WTC11 (cell line): ENCODE measurements at regions not wholly inside any gene's neighbourhood (a gene's known extent, or its start where the extent isn't known, plus 50 kb on each side); places are given as distances from the start of the nearest gene placed in this dataset.

ENCODE experiments used
- ATAC-seq: fragments of 200-7000 bp; cut with Tn5 transposase; 2 replicates; pipeline ENCODE4 v1.10.0; 2021; ENCODE audit warnings: mild to moderate bottlenecking, moderate library complexity
- CTCF ChIA-PET: fragments of 300-600 bp; sonication (Branson Sonifier 250); formaldehyde crosslinking; loops from one replicate; lab custom pipeline; 2021; ENCODE audit warnings: antibody characterized with exemption; lab: Charles Lee
- POLR2A ChIA-PET: fragments of 350-600 bp; sonication (Branson Sonifier 250); formaldehyde crosslinking; loops from one replicate; lab custom pipeline; 2021; ENCODE audit warnings: antibody characterized with exemption; lab: Charles Lee
- DNase-seq: peaks from one replicate; pipeline ENCODE4 v3.0.0; 2021; ENCODE audit warnings: low spot score
- H3K27ac Mint-ChIP-seq: 2 replicates; pipeline ENCODE4 v1.8.0; 2021; ENCODE audit warnings: mixed read lengths
- H3K27me3 Mint-ChIP-seq: 2 replicates; pipeline ENCODE4 v1.8.0; 2021; ENCODE audit warnings: low read depth, mild to moderate bottlenecking, moderate library complexity, mixed read lengths
- H3K36me3 Mint-ChIP-seq: 2 replicates; pipeline ENCODE4 v1.8.0; 2021; ENCODE audit warnings: mixed read lengths
- H3K4me1 Mint-ChIP-seq: 2 replicates; pipeline ENCODE4 v1.8.0; 2022; ENCODE audit warnings: mixed read lengths
- H3K4me3 Mint-ChIP-seq: 2 replicates; pipeline ENCODE4 v1.8.0; 2021; ENCODE audit warnings: mild to moderate bottlenecking, moderate library complexity, mixed read lengths
- H3K9me3 Mint-ChIP-seq: 2 replicates; pipeline ENCODE4 v1.8.0; 2021; ENCODE audit warnings: mixed read lengths
- CBFB ChIP-seq: sonication (generic); formaldehyde crosslinking; IDR thresholded peaks from 2 replicates; pipeline ENCODE4 v1.8.1; 2022; ENCODE audit warnings: mild to moderate bottlenecking, low read depth, missing genetic modification reagents
- E2F1 ChIP-seq: sonication (generic); formaldehyde crosslinking; IDR thresholded peaks from 2 replicates; pipeline ENCODE4 v1.8.0; 2022; ENCODE audit warnings: mild to moderate bottlenecking, missing genetic modification reagents
- EMX1 ChIP-seq: fragments of 250-450 bp; sonication (Bioruptor Pico); IDR thresholded peaks from 2 replicates; pipeline ENCODE4 v1.8.0; 2021; ENCODE audit warnings: mild to moderate bottlenecking
- ETV6 ChIP-seq: sonication (generic); formaldehyde crosslinking; IDR thresholded peaks from 2 replicates; pipeline ENCODE4 v1.8.1; 2022; ENCODE audit warnings: mild to moderate bottlenecking, missing genetic modification reagents
- FOXJ3 ChIP-seq: sonication (generic); formaldehyde crosslinking; IDR thresholded peaks from 2 replicates; pipeline ENCODE4 v1.9.0; 2021; ENCODE audit warnings: missing genetic modification reagents, mild to moderate bottlenecking, borderline replicate concordance
- FOXP4 ChIP-seq: sonication (generic); formaldehyde crosslinking; IDR thresholded peaks from 2 replicates; pipeline ENCODE4 v1.8.0; 2022; ENCODE audit warnings: mild to moderate bottlenecking, missing genetic modification reagents
- HMGA2 ChIP-seq: fragments of 250-450 bp; sonication (Bioruptor Pico); IDR thresholded peaks from 2 replicates; pipeline ENCODE4 v1.4.0; 2021; ENCODE audit warnings: mild to moderate bottlenecking, moderate library complexity
- HMGXB4 ChIP-seq: sonication (generic); formaldehyde crosslinking; IDR thresholded peaks from 2 replicates; pipeline ENCODE4 v1.8.1; 2023; ENCODE audit warnings: mild to moderate bottlenecking, moderate library complexity, missing genetic modification reagents
- IRF1 ChIP-seq: sonication (generic); formaldehyde crosslinking; IDR thresholded peaks from 2 replicates; pipeline ENCODE4 v1.8.0; 2023; ENCODE audit warnings: missing genetic modification reagents
- IRF2 ChIP-seq: sonication (generic); formaldehyde crosslinking; IDR thresholded peaks from 2 replicates; pipeline ENCODE4 v1.8.0; 2022; ENCODE audit warnings: low read depth, missing genetic modification reagents, borderline replicate concordance
- JAZF1 ChIP-seq: fragments of 250-450 bp; sonication (Bioruptor Pico); IDR thresholded peaks from 2 replicates; pipeline ENCODE4 v1.9.0; 2021; ENCODE audit warnings: moderate library complexity, mild to moderate bottlenecking, inconsistent platforms
- KAT7 ChIP-seq: sonication (generic); formaldehyde crosslinking; IDR thresholded peaks from 2 replicates; pipeline ENCODE4 v1.8.1; 2023; ENCODE audit warnings: missing genetic modification reagents, mild to moderate bottlenecking, borderline replicate concordance
- MAX ChIP-seq: sonication (generic); formaldehyde crosslinking; IDR thresholded peaks from 2 replicates; pipeline ENCODE4 v1.8.0; 2022; ENCODE audit warnings: mild to moderate bottlenecking, missing genetic modification reagents
- MYBL2 ChIP-seq: sonication (generic); formaldehyde crosslinking; IDR thresholded peaks from 2 replicates; pipeline ENCODE4 v1.8.1; 2023; ENCODE audit warnings: mild to moderate bottlenecking, moderate library complexity, missing genetic modification reagents
- NFATC4 ChIP-seq: fragments of 250-450 bp; sonication (Bioruptor Pico); IDR thresholded peaks from 2 replicates; pipeline ENCODE4 v1.9.0; 2021; ENCODE audit warnings: mild to moderate bottlenecking
- NR3C1 ChIP-seq: sonication (generic); formaldehyde crosslinking; conservative IDR thresholded peaks from 2 replicates; pipeline ENCODE4 v1.8.1; 2023; ENCODE audit warnings: low read depth, mild to moderate bottlenecking, missing genetic modification reagents
- PREB ChIP-seq: sonication (generic); formaldehyde crosslinking; IDR thresholded peaks from 2 replicates; pipeline ENCODE4 v1.8.1; 2022; ENCODE audit warnings: mild to moderate bottlenecking, missing genetic modification reagents, moderate library complexity, borderline replicate concordance
- PRRX2 ChIP-seq: fragments of 250-450 bp; sonication (Bioruptor Pico); IDR thresholded peaks from 2 replicates; pipeline ENCODE4 v1.8.0; 2021; ENCODE audit warnings: mild to moderate bottlenecking
- RORB ChIP-seq: fragments of 250-450 bp; sonication (Bioruptor Pico); IDR thresholded peaks from 2 replicates; pipeline ENCODE4 v1.9.0; 2021; ENCODE audit warnings: mild to moderate bottlenecking
- SMAD3 ChIP-seq: sonication (generic); formaldehyde crosslinking; IDR thresholded peaks from 2 replicates; pipeline ENCODE4 v1.8.0; 2022; ENCODE audit warnings: missing genetic modification reagents, mild to moderate bottlenecking, borderline replicate concordance
- SP1 ChIP-seq: sonication (generic); formaldehyde crosslinking; conservative IDR thresholded peaks from 2 replicates; pipeline ENCODE4 v1.8.1; 2022; ENCODE audit warnings: missing genetic modification reagents
- ZNF121 ChIP-seq: sonication (generic); formaldehyde crosslinking; IDR thresholded peaks from 2 replicates; pipeline ENCODE4 v1.8.0; 2023; ENCODE audit warnings: missing genetic modification reagents
- ZNF232 ChIP-seq: sonication (generic); formaldehyde crosslinking; IDR thresholded peaks from 2 replicates; pipeline ENCODE4 v1.8.0; 2022; ENCODE audit warnings: mild to moderate bottlenecking, missing genetic modification reagents
- ZNF423 ChIP-seq: fragments of 250-450 bp; sonication (Bioruptor Pico); IDR thresholded peaks from 2 replicates; pipeline ENCODE4 v2.1.2; 2022; ENCODE audit warnings: mild to moderate bottlenecking, moderate library complexity
- ZNF671 ChIP-seq: fragments of 250-450 bp; sonication (Bioruptor Pico); IDR thresholded peaks from 2 replicates; pipeline ENCODE4 v1.8.0; 2021; ENCODE audit warnings: mild to moderate bottlenecking
- TF ChIP-seq, protein P1 (sequence below): sonication (generic); formaldehyde crosslinking; IDR thresholded peaks from 2 replicates; pipeline ENCODE4 v1.8.1; 2022; ENCODE audit warnings: mild to moderate bottlenecking, moderate library complexity, missing genetic modification reagents
- TF ChIP-seq, protein P2 (sequence below): sonication (generic); formaldehyde crosslinking; IDR thresholded peaks from 2 replicates; pipeline ENCODE4 v1.8.0; 2022; ENCODE audit warnings: mild to moderate bottlenecking, missing genetic modification reagents
- TF ChIP-seq, protein P3 (sequence below): fragments of 250-450 bp; sonication (Bioruptor Pico); IDR thresholded peaks from 2 replicates; pipeline ENCODE4 v1.9.0; 2021; ENCODE audit warnings: mild to moderate bottlenecking

- TF ChIP-seq MAX (CRISPR knock-in tag) (no peak), ZNF232 (CRISPR knock-in tag) (no peak), FOXJ3 (CRISPR knock-in tag) (no peak), PREB (CRISPR knock-in tag) (no peak), ETV6 (CRISPR knock-in tag) (no peak), ZNF671 (CRISPR knock-in tag) (no peak), PRRX2 (no peak), NFATC4 (no peak), KAT7 (CRISPR knock-in tag) (no peak), ZNF121 (CRISPR knock-in tag) (no peak), CBFB (CRISPR knock-in tag) (no peak)
- TF ChIP-seq, protein P1, sequence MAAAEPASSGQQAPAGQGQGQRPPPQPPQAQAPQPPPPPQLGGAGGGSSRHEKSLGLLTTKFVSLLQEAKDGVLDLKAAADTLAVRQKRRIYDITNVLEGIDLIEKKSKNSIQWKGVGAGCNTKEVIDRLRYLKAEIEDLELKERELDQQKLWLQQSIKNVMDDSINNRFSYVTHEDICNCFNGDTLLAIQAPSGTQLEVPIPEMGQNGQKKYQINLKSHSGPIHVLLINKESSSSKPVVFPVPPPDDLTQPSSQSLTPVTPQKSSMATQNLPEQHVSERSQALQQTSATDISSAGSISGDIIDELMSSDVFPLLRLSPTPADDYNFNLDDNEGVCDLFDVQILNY = no peak
- TF ChIP-seq, protein P2, sequence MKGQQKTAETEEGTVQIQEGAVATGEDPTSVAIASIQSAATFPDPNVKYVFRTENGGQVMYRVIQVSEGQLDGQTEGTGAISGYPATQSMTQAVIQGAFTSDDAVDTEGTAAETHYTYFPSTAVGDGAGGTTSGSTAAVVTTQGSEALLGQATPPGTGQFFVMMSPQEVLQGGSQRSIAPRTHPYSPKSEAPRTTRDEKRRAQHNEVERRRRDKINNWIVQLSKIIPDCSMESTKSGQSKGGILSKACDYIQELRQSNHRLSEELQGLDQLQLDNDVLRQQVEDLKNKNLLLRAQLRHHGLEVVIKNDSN = no peak
Measured at GRCh38 chr5:135689506-135689905, 110.7 kb upstream of the CXCL14 start (continued).

GRCh38 chr5:135688385-135688784 is 109.6 kb upstream of the CXCL14 start:
- DNase-seq = no peak
- Mint-ChIP-seq H3K4me1 (no peaks in the 10 kb centered on the region), H3K9me3 (no peaks in the 10 kb centered on the region), H3K4me3 (no peak overlapping the region), H3K27me3 (peaks cover 5% of the 10 kb centered on the region), H3K27ac (no peak overlapping the region), H3K36me3 (no peaks in the 10 kb centered on the region)
- POLR2A ChIA-PET = no interaction called here
- CTCF ChIA-PET = interaction anchor here (1.7 kb wide), 1 partner anchor 122 kb away, joined by 6 read pairs; no protein-coding TSS in a partner anchor
- ATAC-seq = no peak
- TF ChIP-seq SMAD3 (CRISPR knock-in tag) = no peak
- TF ChIP-seq, protein P3, sequence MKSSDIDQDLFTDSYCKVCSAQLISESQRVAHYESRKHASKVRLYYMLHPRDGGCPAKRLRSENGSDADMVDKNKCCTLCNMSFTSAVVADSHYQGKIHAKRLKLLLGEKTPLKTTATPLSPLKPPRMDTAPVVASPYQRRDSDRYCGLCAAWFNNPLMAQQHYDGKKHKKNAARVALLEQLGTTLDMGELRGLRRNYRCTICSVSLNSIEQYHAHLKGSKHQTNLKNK (CRISPR knock-in tag) = no peak
- no peak for TF ChIP-seq E2F1
- no peak for TF ChIP-seq JAZF1 (CRISPR knock-in tag)
- no peak for TF ChIP-seq FOXP4
- TF ChIP-seq IRF2 (CRISPR knock-in tag) = no peak
- TF ChIP-seq IRF1 (CRISPR knock-in tag) = no peak
- TF ChIP-seq SP1 (CRISPR knock-in tag) = no peak
- no peak for TF ChIP-seq HMGXB4 (CRISPR knock-in tag)
- no peak for TF ChIP-seq MYBL2 (CRISPR knock-in tag)
- no peak for TF ChIP-seq ZNF423 (CRISPR knock-in tag)
- TF ChIP-seq EMX1 (CRISPR knock-in tag) = no peak
- no peak for TF ChIP-seq RORB (CRISPR knock-in tag)
- no peak for TF ChIP-seq NR3C1 (CRISPR knock-in tag)
- TF ChIP-seq HMGA2 = no peak
